WERI-Rb-1 (cell line): ENCODE measurements at regions not wholly inside any gene's neighbourhood (a gene's known extent, or its start where the extent isn't known, plus 50 kb on each side); places are given as distances from the start of the nearest gene placed in this dataset.
"Not testable (repeated sequence)": the region's sequence is repeated elsewhere in the genome, so short reads cannot be mapped to it uniquely, and the experiment has no call there.

Source experiments
- DNase-seq: peaks from one replicate; pipeline ENCODE4 v3.0.0-alpha.2; 2020
- H3K27ac ChIP-seq: fragments of 250-450 bp; sonication (Bioruptor Pico); 2 replicates; pipeline ENCODE4 v1.5.1; 2020; ENCODE audit warnings: mild to moderate bottlenecking, moderate library complexity
- H3K27me3 ChIP-seq: fragments of 250-450 bp; sonication (Bioruptor Pico); 2 replicates; pipeline ENCODE4 v1.5.1; 2021; ENCODE audit warnings: mild to moderate bottlenecking, low read depth, moderate library complexity; ENCODE audit not compliant: insufficient read depth, severe bottlenecking
- H3K36me3 ChIP-seq: fragments of 250-450 bp; sonication (Bioruptor Pico); 2 replicates; pipeline ENCODE4 v1.5.1; 2020; ENCODE audit warnings: mild to moderate bottlenecking, moderate library complexity
- H3K4me3 ChIP-seq: 2 replicates; pipeline ENCODE4 v1.5.1; 2011; ENCODE audit warnings: low read depth, mild to moderate bottlenecking, control low read depth, low read length
- H3K9me3 ChIP-seq: fragments of 250-450 bp; sonication (Bioruptor Pico); 2 replicates; pipeline ENCODE4 v1.5.1; 2021; ENCODE audit warnings: mild to moderate bottlenecking, moderate library complexity; ENCODE audit not compliant: severe bottlenecking
- CTCF ChIP-seq: IDR thresholded peaks from 2 replicates; pipeline ENCODE4 v1.5.1; 2011; ENCODE audit warnings: low read depth, mild to moderate bottlenecking, control low read depth, inconsistent platforms, low read length

- H3K4me3 ChIP-seq, result no peak overlapping the region
- H3K27me3 ChIP-seq, result no peaks in the 10 kb centered on the region
- no peak for TF ChIP-seq CTCF
- H3K9me3 ChIP-seq, result no peaks in the 10 kb centered on the region
- no peak for DNase-seq
- H3K27ac ChIP-seq, result no peak overlapping the region
- H3K36me3 ChIP-seq, result no peaks in the 10 kb centered on the region
These were observed 53.7 kb upstream of the PELI2 start for GRCh38 chr14:56064513-56064912.

GRCh38 chr14:56065199-56065598 is 53.0 kb upstream of the PELI2 start:
- not testable (repeated sequence) for H3K27me3 ChIP-seq, H3K27ac ChIP-seq, H3K9me3 ChIP-seq, H3K36me3 ChIP-seq, DNase-seq, H3K4me3 ChIP-seq

GRCh38 chr14:56065621-56066290 is 52.5 kb upstream of the PELI2 start:
- H3K27me3 ChIP-seq, result no peaks in the 10 kb centered on the region
- no peak for TF ChIP-seq CTCF
- no peak overlapping the region for H3K27ac ChIP-seq
- DNase-seq, result no peak
- no peak overlapping the region for H3K4me3 ChIP-seq
- no peaks in the 10 kb centered on the region for H3K36me3 ChIP-seq
- no peaks in the 10 kb centered on the region for H3K9me3 ChIP-seq
